Activated T-cell treated with anti-CD3 and anti-CD28 coated beads, Interleukin-2, amount 50 U/mL, for 48 hours (primary cell): ENCODE measurements at regions not wholly inside any gene's neighbourhood (a gene's known extent, or its start where the extent isn't known, plus 50 kb on each side); places are given as distances from the start of the nearest gene placed in this dataset.
"Not testable (repeated sequence)": the region's sequence is repeated elsewhere in the genome, so short reads cannot be mapped to it uniquely, and the experiment has no call there.

Experiments used
- DNase-seq, 2 experiments: peaks; one replicate each; pipeline ENCODE4 v3.0.0-alpha.2; 2020

- DNase-seq = no peak
Observed at GRCh38 chr16:64282181-64282580, 839.7 kb downstream of the CDH11 start.

DNA sequence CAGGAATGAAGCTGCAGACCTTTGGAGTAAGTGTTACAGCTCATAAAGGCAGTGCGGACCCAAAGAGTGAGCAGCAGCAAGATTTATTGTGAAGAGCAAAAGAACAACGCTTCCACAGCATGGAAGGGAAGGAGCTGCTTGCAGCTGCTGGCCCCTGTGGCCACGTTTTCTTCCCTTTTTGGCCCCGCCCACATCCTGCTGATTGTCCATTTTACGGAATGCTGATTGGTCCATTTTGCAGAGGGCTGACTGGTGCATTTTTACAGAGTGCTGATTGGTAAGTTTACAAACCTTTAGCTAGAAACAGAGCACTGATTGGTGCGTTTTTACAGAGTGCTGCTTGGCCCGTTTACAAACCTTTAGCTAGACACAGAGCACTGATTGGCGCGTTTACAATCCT lies 841.5 kb downstream of the CDH11 start:
- no peak for DNase-seq

- no peak for DNase-seq
Observed at GRCh38 chr16:64278196-64278595, 843.7 kb downstream of the CDH11 start.

DNA sequence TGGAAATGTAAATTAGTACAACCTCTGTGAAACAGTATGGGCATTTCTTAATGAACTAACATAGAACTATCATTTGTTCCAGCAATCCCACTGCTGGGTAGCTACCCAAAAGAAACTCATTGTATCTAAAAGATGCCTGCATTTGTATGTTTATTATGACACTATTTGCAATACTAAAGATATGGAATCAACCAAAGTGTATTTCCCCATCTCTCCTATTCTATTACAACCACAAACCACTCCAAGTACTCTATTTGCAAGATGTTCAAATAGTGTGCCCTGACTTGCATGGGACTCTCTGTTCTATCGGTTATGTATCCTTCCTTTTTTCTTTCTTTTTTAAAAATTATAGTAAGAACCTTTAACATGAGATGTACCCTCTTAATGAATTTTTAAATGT lies 845.2 kb downstream of the CDH11 start:
- no peak for DNase-seq

DNA sequence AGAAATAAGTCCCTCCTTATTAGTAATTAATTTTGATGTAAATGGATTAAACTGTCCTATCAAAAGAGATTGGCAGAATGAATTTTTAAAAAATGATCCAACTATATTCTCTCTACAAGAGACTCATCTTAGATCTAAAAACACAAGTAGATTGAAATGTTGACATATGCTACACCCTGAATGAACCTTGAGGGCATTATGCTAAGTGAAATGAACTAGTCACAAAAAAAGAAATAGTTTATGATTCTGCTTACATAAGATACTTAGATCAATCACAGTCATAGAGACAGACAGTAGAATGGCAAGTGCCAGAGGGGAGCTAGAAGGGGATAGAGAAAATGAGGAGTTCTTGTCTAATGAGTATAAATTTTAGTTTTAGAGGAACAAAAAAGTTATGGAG lies 849.8 kb downstream of the CDH11 start:
- DNase-seq = no peak

- DNase-seq = no peak
Observed at GRCh38 chr16:64269756-64270155, 852.1 kb downstream of the CDH11 start.

- no peak for DNase-seq
Observed at GRCh38 chr16:64265756-64266155, 856.1 kb downstream of the CDH11 start.

- DNase-seq = not testable (repeated sequence)
Observed at GRCh38 chr16:64260631-64261401, 861.0 kb downstream of the CDH11 start.

DNA sequence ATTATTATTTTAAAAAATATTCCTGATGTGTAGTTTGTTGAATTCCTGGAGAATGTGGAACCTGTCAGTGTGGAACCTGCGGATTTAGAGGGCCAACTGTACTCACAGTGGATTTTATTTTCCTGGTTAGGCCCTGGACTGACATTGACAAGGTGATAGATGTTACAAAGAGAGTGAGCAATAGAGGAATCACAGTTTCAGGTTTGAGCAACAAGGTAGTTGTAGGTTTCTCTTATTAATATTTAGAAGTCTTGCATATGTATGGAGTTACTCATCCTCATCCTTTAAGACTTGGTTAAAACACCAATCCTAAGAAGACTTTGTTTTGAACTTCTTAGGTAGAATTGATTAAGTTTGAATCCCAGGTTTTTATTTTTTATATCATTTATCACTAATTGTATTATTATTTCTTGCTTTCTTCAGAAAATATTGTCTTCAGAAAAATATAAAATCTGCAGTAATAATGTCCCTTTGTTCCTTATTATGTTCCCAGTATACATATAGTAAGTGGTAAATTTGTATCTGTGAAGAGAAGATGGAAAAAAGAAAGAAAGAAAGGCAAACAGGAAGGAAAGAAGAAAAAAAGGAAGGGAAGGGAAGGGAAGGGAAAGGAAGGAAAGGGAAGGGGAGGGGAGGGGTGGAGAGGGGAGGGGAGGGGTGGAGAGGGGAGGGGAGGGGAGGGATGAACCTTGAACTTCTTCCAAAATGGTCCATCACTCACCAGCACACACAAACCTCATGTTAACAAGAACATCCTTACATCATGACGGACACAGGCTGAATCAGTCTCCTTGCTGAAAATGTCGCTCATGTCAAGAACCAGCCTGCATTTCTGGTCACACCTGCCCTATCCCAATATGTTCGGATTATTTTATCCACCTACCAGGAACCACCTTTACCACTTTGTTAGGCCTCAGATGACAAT lies 867.2 kb downstream of the CDH11 start:
- no peak for DNase-seq

DNA sequence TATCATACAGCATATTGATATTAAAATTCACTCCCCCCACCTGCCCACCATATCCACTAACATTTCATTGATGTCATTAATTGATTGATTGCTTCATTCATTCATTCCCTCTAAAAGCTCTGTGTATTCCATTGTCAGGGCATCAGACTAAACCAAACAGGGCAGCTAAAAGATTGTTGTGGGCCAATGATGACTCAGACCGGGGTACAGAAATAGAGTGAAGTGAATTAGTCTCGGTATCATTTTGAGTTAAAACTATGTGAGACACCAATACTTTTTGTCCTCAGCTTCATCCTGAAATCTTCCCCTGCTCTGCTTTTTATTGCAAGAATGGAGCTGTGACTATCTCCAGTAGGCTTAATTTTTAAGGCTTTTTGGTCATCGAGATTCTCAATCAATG lies 868.3 kb downstream of the CDH11 start:
- no peak for DNase-seq

DNA sequence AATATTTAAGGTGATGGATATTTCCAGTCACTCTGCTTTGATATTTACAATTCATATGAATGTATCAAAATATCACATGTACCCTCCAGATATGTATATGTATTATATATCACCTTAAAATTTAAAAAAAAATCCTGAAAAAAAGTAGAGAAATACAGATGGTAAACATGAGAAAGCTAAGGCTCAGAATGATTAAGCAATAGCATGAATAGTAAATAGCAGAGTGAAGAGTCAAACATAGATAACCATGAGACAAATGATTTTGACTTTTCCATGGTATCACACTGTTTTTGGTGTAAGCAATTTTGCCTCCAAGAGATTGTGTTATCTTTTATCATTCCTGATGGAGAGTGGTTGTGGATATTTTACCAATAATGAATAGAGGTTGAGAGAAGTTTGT lies 868.8 kb downstream of the CDH11 start:
- DNase-seq = no peak

GRCh38 chr16:64251742-64252141 lies 870.1 kb downstream of the CDH11 start:
- no peak for DNase-seq

DNA sequence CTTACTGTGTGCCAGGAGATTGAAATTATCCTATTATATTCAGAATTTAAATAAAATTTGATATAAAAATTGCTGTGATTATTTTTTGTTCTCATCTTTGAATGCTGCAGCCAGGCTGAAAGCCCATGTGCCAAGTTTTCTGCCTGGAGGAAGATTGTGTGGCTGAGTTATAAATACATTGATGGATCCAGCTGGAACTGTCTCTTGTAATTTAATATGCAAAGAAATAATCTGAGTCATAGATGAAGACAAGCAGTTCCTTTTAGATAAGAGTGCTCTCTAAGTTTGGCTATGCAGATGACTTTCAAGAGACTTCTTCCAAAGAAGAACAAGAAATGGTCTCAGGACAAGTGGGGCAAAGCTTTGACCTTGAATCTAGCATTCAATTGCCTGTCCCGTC lies 871.0 kb downstream of the CDH11 start:
- DNase-seq = no peak

GRCh38 chr16:64242492-64242891 lies 879.4 kb downstream of the CDH11 start:
- DNase-seq = no peak

DNA sequence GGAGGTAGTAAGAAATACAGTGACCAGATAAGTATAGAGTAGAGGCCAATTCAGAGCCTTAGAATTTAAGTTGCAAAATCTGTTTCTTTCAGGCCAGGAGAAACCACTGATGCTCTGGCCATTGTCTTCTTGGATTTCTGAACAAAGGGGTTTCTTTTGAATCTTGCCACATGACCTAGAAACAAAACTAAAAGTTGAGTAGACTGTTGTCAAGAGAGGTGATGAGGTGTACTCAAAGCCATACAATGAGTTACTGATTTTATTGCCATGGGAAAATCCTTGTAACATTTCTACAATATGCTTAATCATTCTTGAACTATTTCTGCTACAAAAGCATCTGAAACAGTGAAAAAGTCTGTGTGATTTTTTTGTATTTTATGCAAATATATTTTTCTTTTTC lies 881.3 kb downstream of the CDH11 start:
- no peak for DNase-seq

DNA sequence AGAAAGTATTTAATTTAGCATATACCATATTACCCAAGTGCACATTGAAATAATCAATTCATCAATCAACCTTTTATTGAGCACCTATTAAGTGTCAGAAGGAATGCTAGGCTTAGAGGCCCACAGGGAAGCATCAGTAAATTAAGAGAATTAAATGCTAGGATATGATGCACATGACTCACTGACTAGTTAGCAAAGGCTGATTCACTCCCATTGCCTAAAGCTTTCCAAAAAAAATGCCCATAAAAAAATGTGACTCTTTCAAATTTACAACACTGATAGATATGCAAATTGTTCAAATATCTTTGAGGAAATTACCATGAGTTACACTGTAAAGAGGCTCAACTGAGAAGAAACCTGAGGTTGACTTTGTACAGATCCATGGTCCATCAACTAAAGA lies 883.3 kb downstream of the CDH11 start:
- DNase-seq = no peak

- no peak for DNase-seq
Observed at GRCh38 chr16:64236316-64236715, 885.5 kb downstream of the CDH11 start.

DNA sequence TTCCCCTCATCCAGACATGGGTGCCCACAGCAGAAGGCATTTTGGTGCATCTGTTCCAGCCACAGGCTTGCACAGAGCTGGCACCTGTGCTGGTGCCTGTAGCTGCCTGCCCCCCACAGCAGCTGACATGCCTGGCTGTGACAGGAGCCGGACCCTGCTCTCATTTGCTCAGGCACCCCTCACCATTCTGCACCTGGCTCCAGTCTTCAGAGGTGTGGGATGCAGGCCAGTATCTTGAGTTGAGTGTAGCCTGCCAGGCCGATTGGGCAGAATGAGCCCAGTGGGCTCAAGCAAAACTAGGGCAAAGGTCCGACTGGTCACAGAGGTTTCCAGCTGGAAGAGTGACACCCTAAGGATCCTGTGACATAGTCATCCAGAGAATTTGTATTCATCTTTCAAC lies 887.7 kb downstream of the CDH11 start:
- no peak for DNase-seq

- DNase-seq = no peak
Observed at GRCh38 chr16:64225696-64226095, 896.2 kb downstream of the CDH11 start.

GRCh38 chr16:64225036-64225435 lies 896.8 kb downstream of the CDH11 start:
- DNase-seq = no peak

DNA sequence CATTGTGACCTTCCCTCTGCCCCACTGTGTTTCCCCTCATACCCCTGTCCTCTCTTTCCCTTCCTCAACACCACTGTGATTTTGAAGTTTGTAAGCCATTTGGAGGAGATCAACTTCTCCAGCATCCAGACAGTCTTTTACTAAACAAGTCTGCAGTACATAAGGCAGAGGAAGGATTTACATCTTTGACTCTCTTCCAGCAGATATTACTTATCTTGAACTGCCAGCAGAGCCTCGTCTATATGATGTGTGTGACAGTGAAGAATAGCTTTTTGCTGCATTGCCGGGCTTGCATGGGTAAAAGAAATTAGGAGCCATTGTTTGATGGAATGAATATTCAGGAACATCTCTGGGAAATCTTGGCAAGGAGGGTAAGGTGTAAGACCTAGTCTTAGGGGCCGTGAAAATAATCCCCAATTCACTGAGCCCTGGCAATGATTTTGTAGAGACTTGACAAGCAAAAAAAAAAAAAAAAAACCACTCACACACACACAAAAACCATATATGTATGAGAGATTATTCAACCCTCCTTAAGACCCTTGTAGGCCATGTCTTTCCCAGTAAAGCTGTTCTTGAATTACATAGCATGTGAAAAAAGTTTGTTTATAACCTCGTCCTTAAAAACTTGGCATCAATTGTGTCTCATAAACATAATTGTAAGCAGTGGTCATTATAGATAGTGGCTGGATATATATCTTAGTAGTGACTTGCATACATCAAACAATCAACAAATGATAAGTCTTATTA lies 903.9 kb downstream of the CDH11 start:
- DNase-seq = no peak

DNA sequence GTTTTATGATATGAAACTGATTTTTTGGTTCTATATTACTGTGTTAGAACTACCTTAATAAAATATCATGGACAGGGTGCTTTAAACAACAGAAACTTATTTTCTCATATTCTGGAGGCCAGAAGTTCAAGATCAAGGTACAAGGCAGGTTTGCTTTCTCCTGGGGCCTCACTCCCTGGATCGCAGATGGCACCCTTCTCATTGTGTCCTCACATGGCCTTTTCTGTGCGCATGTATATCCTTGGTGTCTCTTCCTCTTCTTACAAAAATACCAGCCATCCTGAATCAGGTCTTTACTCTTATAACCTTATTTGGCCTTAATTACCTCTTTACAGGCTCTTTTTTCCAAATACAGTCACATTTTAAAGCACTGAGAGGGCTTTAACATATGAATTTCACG lies 906.1 kb downstream of the CDH11 start:
- no peak for DNase-seq

DNA sequence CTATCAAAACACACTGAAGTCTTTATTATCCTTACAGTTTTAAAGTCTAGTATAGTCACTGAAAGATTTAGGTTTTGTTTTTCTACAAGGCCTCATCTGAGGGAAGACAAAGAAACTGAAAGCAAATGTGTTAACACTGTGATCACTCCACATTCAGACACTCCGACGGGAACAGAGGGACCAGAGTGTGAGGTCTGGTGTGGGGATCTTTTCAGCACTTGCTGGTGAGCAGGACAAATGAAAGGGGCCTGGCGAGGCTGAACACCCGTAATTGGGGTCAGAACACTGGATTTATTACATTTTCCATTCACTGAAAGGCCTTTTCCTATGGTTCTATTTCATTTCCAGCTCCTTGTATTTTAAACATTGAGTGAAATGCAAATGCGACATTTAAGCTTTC lies 910.5 kb downstream of the CDH11 start:
- no peak for DNase-seq

GRCh38 chr16:64206862-64207261 lies 915.0 kb downstream of the CDH11 start:
- DNase-seq = no peak
